DMS 273 (cell line): ENCODE measurements at regions not wholly inside any gene's neighbourhood (a gene's known extent, or its start where the extent isn't known, plus 50 kb on each side); places are given as distances from the start of the nearest gene placed in this dataset.
"Not testable (repeated sequence)": the region's sequence is repeated elsewhere in the genome, so short reads cannot be mapped to it uniquely, and the experiment has no call there.

Experiments
- DNase-seq: peaks from one replicate; lab custom pipeline; 2025; ENCODE audit not compliant: unreplicated experiment; lab: John Stamatoyannopoulos, UW

GRCh38 chr3:65303431-65303830 is 615.6 kb upstream of the ADAMTS9 start:
- no peak for DNase-seq

GRCh38 chr3:65291448-65292125 is 603.8 kb upstream of the ADAMTS9 start:
- DNase-seq, result no peak

- DNase-seq, result no peak
Observed at GRCh38 chr3:65288776-65289175, 601.0 kb upstream of the ADAMTS9 start.

- DNase-seq, result no peak
Observed at GRCh38 chr3:65285956-65286355, 598.2 kb upstream of the ADAMTS9 start.

GRCh38 chr3:65284961-65285360 is 597.2 kb upstream of the ADAMTS9 start:
- no peak for DNase-seq

- DNase-seq, result no peak
Observed at GRCh38 chr3:65284546-65284945, 596.7 kb upstream of the ADAMTS9 start.

- no peak for DNase-seq
Observed at GRCh38 chr3:65279225-65279782, 591.5 kb upstream of the ADAMTS9 start.

GRCh38 chr3:65277798-65278197 is 590.0 kb upstream of the ADAMTS9 start:
- no peak for DNase-seq

GRCh38 chr3:65276551-65276950 is 588.8 kb upstream of the ADAMTS9 start:
- DNase-seq, result no peak

GRCh38 chr3:65268426-65268825 is 580.6 kb upstream of the ADAMTS9 start:
- DNase-seq, result peak; percentile 18

- DNase-seq, result peak; percentile 58
Observed at GRCh38 chr3:65265942-65266590, 578.3 kb upstream of the ADAMTS9 start.

GRCh38 chr3:65265511-65265910 is 577.7 kb upstream of the ADAMTS9 start:
- no peak for DNase-seq

- no peak for DNase-seq
Observed at GRCh38 chr3:65262548-65262947, 574.7 kb upstream of the ADAMTS9 start.

- DNase-seq, result no peak
Observed at GRCh38 chr3:65259946-65260345, 572.1 kb upstream of the ADAMTS9 start.

- not testable (repeated sequence) for DNase-seq
Observed at GRCh38 chr3:65252914-65253313, 565.1 kb upstream of the ADAMTS9 start.

- DNase-seq, result no peak
Observed at GRCh38 chr3:65252266-65252665, 564.5 kb upstream of the ADAMTS9 start.

- no peak for DNase-seq
Observed at GRCh38 chr3:65251375-65251774, 563.6 kb upstream of the ADAMTS9 start.

GRCh38 chr3:65246561-65246960 is 558.8 kb upstream of the ADAMTS9 start:
- no peak for DNase-seq

GRCh38 chr3:65245133-65246063 is 557.6 kb upstream of the ADAMTS9 start:
- DNase-seq, result peak; percentile 1

GRCh38 chr3:65240366-65240765 is 552.6 kb upstream of the ADAMTS9 start:
- DNase-seq, result no peak

- no peak for DNase-seq
Observed at GRCh38 chr3:65238652-65239051, 550.9 kb upstream of the ADAMTS9 start.
